Activated CD8-positive, alpha-beta T cell treated with anti-CD3 and anti-CD28 coated beads for 36 hours (primary cell): ENCODE measurements at regions not wholly inside any gene's neighbourhood (a gene's known extent, or its start where the extent isn't known, plus 50 kb on each side); places are given as distances from the start of the nearest gene placed in this dataset.

Source experiments
- ATAC-seq: fragments of 200-7000 bp; cut with Tn5 transposase; one replicate; pipeline ENCODE4 v1.10.0; 2021; ENCODE audit warnings: mild to moderate bottlenecking, moderate library complexity
- CTCF ChIA-PET: fragments of 350-600 bp; sonication (Branson Sonifier 250); formaldehyde crosslinking; loops from one replicate; lab custom pipeline; 2021; ENCODE audit warnings: antibody characterized with exemption; lab: Charles Lee
- POLR2A ChIA-PET: fragments of 350-600 bp; sonication (Branson Sonifier 250); formaldehyde crosslinking; loops from one replicate; lab custom pipeline; 2021; ENCODE audit warnings: antibody characterized with exemption; lab: Charles Lee
- DNase-seq: peaks from one replicate; pipeline ENCODE4 v3.0.0-alpha.2; 2020
- H3K27ac Mint-ChIP-seq: one replicate; pipeline ENCODE4 v1.8.0; 2021; ENCODE audit warnings: mild to moderate bottlenecking, mixed read lengths
- H3K27me3 Mint-ChIP-seq: one replicate; pipeline ENCODE4 v1.8.0; 2021; ENCODE audit warnings: mixed read lengths
- H3K36me3 Mint-ChIP-seq: one replicate; pipeline ENCODE4 v1.8.0; 2021; ENCODE audit warnings: low read depth, mixed read lengths
- H3K4me1 Mint-ChIP-seq: one replicate; pipeline ENCODE4 v1.8.0; 2021; ENCODE audit warnings: low read depth, mixed read lengths
- H3K4me3 Mint-ChIP-seq: one replicate; pipeline ENCODE4 v1.8.0; 2021; ENCODE audit warnings: mild to moderate bottlenecking, moderate library complexity, mixed read lengths
- H3K9me3 Mint-ChIP-seq: one replicate; pipeline ENCODE4 v1.8.0; 2021; ENCODE audit warnings: mixed read lengths
- intact Hi-C: fragments of 100-400 bp; cut with micrococcal nuclease; formaldehyde crosslinking; loops from one replicate; pipeline ENCODE4 v1.10.0; 2022
- TF ChIP-seq, protein P1 (sequence below): fragments of 200-600 bp; IDR thresholded peaks from one replicate; pipeline ENCODE4 v1.8.0; 2022; ENCODE audit warnings: antibody characterized with exemption, mild to moderate bottlenecking

DNA sequence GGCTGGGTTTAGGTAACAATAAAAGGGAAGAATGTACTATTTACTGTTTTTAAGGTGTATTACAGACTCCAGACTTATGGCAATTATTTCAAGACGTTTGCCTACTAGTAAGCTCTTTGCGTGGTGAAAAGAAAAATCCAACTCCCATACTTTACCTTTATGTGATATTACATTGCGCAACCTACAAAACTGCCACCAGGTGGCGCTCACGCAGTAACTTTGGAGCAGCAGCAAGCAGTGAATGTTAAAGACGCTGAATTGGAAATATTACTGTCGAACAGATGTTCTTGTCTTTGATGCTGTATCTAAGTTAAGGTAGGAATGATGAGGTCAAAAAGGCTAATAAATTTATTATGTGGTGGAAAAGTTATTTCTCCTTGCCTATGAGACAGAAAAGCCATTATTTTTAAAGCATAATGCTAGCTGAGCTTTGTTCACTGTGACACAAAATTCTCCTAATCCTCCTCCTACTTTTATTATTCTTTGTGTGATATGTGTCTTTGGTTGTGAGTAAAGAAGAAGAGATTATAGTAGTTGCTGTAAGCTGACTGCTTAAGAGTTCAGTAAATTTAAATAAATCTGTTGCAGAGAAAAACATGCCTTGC, 1099.8 kb upstream of the TENM3 start:
- Mint-ChIP-seq H3K4me3 (no peak overlapping the region), H3K9me3 (no peaks in the 10 kb centered on the region), H3K4me1 (no peaks in the 10 kb centered on the region), H3K27me3 (no peaks in the 10 kb centered on the region), H3K36me3 (no peaks in the 10 kb centered on the region), H3K27ac (no peak overlapping the region)
- ChIA-PET CTCF (interaction anchor here (0.7 to 3.0 kb wide), 10 partner anchors 10 to 1664 kb away, joined by 3 to 16 read pairs (median 3); no protein-coding TSS in a partner anchor), POLR2A (no interaction called here)
- intact Hi-C loops: loop anchor here (2.0 to 10.0 kb wide), 2 partner anchors 385 to 1781 kb away; no protein-coding TSS in a partner anchor
- DNase-seq (peak; percentile 84), ATAC-seq (peak; percentile 68)
- TF ChIP-seq, protein P1, sequence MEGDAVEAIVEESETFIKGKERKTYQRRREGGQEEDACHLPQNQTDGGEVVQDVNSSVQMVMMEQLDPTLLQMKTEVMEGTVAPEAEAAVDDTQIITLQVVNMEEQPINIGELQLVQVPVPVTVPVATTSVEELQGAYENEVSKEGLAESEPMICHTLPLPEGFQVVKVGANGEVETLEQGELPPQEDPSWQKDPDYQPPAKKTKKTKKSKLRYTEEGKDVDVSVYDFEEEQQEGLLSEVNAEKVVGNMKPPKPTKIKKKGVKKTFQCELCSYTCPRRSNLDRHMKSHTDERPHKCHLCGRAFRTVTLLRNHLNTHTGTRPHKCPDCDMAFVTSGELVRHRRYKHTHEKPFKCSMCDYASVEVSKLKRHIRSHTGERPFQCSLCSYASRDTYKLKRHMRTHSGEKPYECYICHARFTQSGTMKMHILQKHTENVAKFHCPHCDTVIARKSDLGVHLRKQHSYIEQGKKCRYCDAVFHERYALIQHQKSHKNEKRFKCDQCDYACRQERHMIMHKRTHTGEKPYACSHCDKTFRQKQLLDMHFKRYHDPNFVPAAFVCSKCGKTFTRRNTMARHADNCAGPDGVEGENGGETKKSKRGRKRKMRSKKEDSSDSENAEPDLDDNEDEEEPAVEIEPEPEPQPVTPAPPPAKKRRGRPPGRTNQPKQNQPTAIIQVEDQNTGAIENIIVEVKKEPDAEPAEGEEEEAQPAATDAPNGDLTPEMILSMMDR: peak; percentile 89

DNA sequence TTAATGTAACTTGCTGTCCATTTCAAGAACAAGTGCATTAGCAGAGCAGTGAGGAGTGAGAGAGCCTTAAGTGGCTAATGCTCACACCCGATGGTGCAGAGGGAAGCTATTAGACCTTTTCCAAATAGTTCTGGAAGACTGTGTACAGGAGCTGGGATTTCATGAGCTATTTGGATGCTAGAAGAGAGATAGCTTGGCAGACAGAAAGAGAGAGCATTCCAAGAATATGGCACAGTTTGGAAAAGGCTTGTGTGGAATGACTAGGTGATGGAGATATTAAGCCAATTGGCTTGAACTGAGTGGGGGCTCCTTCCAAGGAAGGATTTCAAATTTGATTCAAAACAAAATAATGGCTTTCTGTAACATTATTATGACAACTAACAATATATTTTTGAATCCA, 1097.2 kb upstream of the TENM3 start:
- Mint-ChIP-seq H3K27ac (no peak overlapping the region), H3K4me1 (no peaks in the 10 kb centered on the region), H3K9me3 (no peaks in the 10 kb centered on the region), H3K27me3 (no peaks in the 10 kb centered on the region), H3K36me3 (no peaks in the 10 kb centered on the region), H3K4me3 (no peak overlapping the region)
- TF ChIP-seq, protein P1: no peak
- CTCF ChIA-PET: no interaction called here
- DNase-seq (no peak), ATAC-seq (no peak)
- POLR2A ChIA-PET: no interaction called here
- intact Hi-C loops: loop anchor here (10.0 kb wide), 1 partner anchor 1779 kb away; no protein-coding TSS in a partner anchor

GRCh38 chr4:181147416-181147951, 1095.7 kb upstream of the TENM3 start:
- CTCF ChIA-PET: interaction anchor here (1.3 kb wide), 1 partner anchor 381 kb away, joined by 4 read pairs; no protein-coding TSS in a partner anchor
- H3K27ac Mint-ChIP-seq: no peak overlapping the region
- H3K36me3 Mint-ChIP-seq: no peaks in the 10 kb centered on the region
- no peaks in the 10 kb centered on the region for H3K4me1 Mint-ChIP-seq
- POLR2A ChIA-PET: no interaction called here
- DNase-seq (no peak), ATAC-seq (no peak)
- no peak overlapping the region for H3K4me3 Mint-ChIP-seq
- TF ChIP-seq, protein P1: no peak
- intact Hi-C loops: loop anchor here (10.0 kb wide), 1 partner anchor 1777 kb away; no protein-coding TSS in a partner anchor
- H3K27me3 Mint-ChIP-seq: no peaks in the 10 kb centered on the region
- H3K9me3 Mint-ChIP-seq: no peaks in the 10 kb centered on the region

DNA sequence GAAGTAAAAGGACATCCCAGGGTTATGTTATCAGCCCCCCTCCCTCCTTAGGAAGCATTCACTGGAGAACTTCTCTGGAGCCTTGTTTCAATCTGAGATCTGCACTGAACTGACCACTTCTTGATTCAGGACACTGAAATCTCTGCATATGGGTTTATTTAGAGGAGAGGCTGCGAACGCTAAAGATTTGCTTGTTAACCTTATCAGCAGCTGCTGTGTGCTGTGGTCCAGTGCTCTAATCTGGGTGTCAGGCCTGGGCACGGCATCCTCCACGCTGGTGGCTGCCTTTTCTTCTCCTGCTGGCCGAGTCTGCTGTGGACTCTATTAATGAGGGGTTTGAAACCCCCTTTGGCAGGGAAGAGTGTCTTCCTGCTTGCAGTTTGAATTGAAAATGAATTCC, 1094.7 kb upstream of the TENM3 start:
- TF ChIP-seq, protein P1: no peak
- ChIA-PET CTCF (no interaction called here), POLR2A (no interaction called here)
- no peak overlapping the region for H3K4me3 Mint-ChIP-seq
- H3K36me3 Mint-ChIP-seq: no peaks in the 10 kb centered on the region
- H3K27me3 Mint-ChIP-seq: no peaks in the 10 kb centered on the region
- no peak overlapping the region for H3K27ac Mint-ChIP-seq
- intact Hi-C loops: loop anchor here (10.0 kb wide), 1 partner anchor 1776 kb away; no protein-coding TSS in a partner anchor
- no peak for ATAC-seq
- DNase-seq: no peak
- no peaks in the 10 kb centered on the region for H3K9me3 Mint-ChIP-seq
- H3K4me1 Mint-ChIP-seq: no peaks in the 10 kb centered on the region

DNA sequence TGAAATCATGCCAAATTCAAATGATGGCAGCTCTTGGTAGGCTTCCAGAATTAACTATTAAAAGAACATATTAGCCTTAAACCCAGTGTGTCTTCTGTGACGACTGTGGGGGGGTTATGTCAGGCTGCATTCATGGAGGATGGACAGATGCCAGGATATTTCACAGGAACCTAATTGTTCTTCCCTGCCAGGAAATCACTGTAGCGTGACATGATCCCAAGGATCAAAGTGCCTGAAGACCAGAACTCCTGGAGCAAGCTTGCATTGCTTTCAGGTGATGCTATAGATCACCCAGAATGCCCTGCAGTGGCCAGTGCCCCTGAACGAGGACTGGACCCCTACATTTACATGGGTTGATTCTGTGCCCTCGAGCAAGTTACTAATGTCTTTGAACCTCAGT, 1093.0 kb upstream of the TENM3 start:
- CTCF ChIA-PET: interaction anchor here (1.4 kb wide), 1 partner anchor 378 kb away, joined by 3 read pairs; no protein-coding TSS in a partner anchor
- ATAC-seq: no peak
- no peaks in the 10 kb centered on the region for H3K36me3 Mint-ChIP-seq
- TF ChIP-seq, protein P1: no peak
- DNase-seq: no peak
- no peak overlapping the region for H3K27ac Mint-ChIP-seq
- no peak overlapping the region for H3K4me3 Mint-ChIP-seq
- H3K4me1 Mint-ChIP-seq: no peaks in the 10 kb centered on the region
- H3K9me3 Mint-ChIP-seq: no peaks in the 10 kb centered on the region
- POLR2A ChIA-PET: no interaction called here
- no peaks in the 10 kb centered on the region for H3K27me3 Mint-ChIP-seq
- intact Hi-C loops: no loop called here
